ENCODE measurements at regions not wholly inside any gene's neighbourhood (a gene's known extent, or its start where the extent isn't known, plus 50 kb on each side); places are given as distances from the start of the nearest gene placed in this dataset.

- TF ChIP-seq HDGF (IDR thresholded peaks at IDR 0.05; ENCODE audit: borderline replicate concordance) (no peak), SUZ12 (IDR thresholded peaks at IDR 0.05) (no peak), FOXA1 (IDR thresholded peaks at IDR 0.05) (no peak), NFRKB (IDR thresholded peaks at IDR 0.05) (no peak), FOXM1 (IDR thresholded peaks at IDR 0.05; ENCODE audit: borderline replicate concordance) (no peak), L3MBTL2 (conservative IDR thresholded peaks at IDR 0.05) (no peak), ZNF384 (IDR thresholded peaks at IDR 0.05) (no peak), SP1 (IDR thresholded peaks at IDR 0.05) (no peak), PKNOX1 (IDR thresholded peaks at IDR 0.05) (no peak), FOXK2 (IDR thresholded peaks at IDR 0.05) (no peak), TARDBP (IDR thresholded peaks at IDR 0.05) (no peak), ELF4 (IDR thresholded peaks at IDR 0.05) (no peak), BHLHE40 (IDR thresholded peaks at IDR 0.05; ENCODE audit: borderline replicate concordance) (no peak)
Observed at GRCh38 chr10:78764436-78764835, 304.3 kb upstream of the ZMIZ1 start.

Data from HEK293T (cell line).